Progenitor cell of endocrine pancreas (in vitro differentiated cells): ENCODE measurements at regions not wholly inside any gene's neighbourhood (a gene's known extent, or its start where the extent isn't known, plus 50 kb on each side); places are given as distances from the start of the nearest gene placed in this dataset.

Experiments
- DNase-seq: peaks from one replicate; pipeline ENCODE4 v3.0.0; 2021; ENCODE audit warnings: low spot score; ENCODE audit not compliant: unreplicated experiment
- H3K27ac Mint-ChIP-seq: 2 replicates; pipeline ENCODE4 v1.8.0; 2021; ENCODE audit warnings: mild to moderate bottlenecking, moderate library complexity, mixed read lengths
- H3K27me3 Mint-ChIP-seq: 2 replicates; pipeline ENCODE4 v1.8.0; 2021; ENCODE audit warnings: mixed read lengths
- H3K36me3 Mint-ChIP-seq: 2 replicates; pipeline ENCODE4 v1.8.0; 2022; ENCODE audit warnings: mixed read lengths; ENCODE audit not compliant: insufficient read depth
- H3K4me1 Mint-ChIP-seq: 2 replicates; pipeline ENCODE4 v1.8.0; 2021; ENCODE audit warnings: low read depth, mixed read lengths
- H3K4me3 Mint-ChIP-seq: 2 replicates; pipeline ENCODE4 v1.8.0; 2021; ENCODE audit warnings: low read depth, mild to moderate bottlenecking, moderate library complexity, mixed read lengths
- H3K9me3 Mint-ChIP-seq: 2 replicates; pipeline ENCODE4 v1.8.0; 2021; ENCODE audit warnings: low read depth, mixed read lengths
- TF ChIP-seq, protein P1 (sequence below): fragments of 200-600 bp; sonication (generic); IDR thresholded peaks from one replicate; pipeline ENCODE4 v1.5.0; 2021; ENCODE audit warnings: antibody characterized with exemption, mild to moderate bottlenecking; ENCODE audit not compliant: unreplicated experiment

DNA sequence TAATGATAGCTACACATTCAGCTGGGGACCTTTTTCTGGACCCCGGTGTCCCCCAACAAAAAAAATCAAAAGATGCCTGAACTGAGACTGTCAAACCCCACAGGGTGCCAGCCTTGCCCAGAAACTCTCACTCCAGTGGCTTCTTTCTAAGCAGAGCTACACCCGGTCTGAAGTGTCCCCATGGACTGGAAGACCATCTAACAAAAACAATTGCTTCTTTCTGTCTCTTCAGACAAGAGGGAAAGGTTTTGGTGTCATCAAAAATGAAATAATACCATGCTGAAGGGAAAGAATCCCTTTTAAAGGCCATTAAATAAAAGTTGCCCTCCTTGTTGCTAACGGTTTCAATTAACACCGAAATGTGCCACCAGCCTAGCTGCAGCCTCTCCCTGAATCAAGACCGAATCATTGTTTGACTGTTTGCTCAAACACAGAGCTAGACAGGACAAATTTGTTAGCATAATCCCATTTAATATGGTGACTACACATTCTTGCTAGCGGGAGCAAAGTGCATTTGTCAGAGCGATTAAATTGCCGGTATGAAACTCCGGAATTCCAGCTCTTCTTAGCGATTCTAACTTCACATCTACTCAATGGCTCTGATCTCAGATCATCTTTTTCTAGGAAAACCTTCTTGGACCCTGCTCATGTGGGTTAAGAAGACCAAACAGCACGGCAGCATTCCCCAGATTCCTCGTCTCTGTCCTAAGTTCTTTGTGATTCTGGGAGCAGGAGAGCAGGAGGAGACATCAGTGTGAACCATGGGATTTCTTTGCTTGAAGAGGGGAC is 397.5 kb upstream of the PRKCQ start:
- H3K4me1 Mint-ChIP-seq, result peaks cover 14% of the 10 kb centered on the region
- no peak overlapping the region for H3K4me3 Mint-ChIP-seq
- TF ChIP-seq, protein P1, sequence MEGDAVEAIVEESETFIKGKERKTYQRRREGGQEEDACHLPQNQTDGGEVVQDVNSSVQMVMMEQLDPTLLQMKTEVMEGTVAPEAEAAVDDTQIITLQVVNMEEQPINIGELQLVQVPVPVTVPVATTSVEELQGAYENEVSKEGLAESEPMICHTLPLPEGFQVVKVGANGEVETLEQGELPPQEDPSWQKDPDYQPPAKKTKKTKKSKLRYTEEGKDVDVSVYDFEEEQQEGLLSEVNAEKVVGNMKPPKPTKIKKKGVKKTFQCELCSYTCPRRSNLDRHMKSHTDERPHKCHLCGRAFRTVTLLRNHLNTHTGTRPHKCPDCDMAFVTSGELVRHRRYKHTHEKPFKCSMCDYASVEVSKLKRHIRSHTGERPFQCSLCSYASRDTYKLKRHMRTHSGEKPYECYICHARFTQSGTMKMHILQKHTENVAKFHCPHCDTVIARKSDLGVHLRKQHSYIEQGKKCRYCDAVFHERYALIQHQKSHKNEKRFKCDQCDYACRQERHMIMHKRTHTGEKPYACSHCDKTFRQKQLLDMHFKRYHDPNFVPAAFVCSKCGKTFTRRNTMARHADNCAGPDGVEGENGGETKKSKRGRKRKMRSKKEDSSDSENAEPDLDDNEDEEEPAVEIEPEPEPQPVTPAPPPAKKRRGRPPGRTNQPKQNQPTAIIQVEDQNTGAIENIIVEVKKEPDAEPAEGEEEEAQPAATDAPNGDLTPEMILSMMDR, result no peak
- no peaks in the 10 kb centered on the region for H3K36me3 Mint-ChIP-seq
- peaks cover 25% of the 10 kb centered on the region for H3K27me3 Mint-ChIP-seq
- no peak overlapping the region for H3K27ac Mint-ChIP-seq
- DNase-seq, result no peak
- no peaks in the 10 kb centered on the region for H3K9me3 Mint-ChIP-seq

DNA sequence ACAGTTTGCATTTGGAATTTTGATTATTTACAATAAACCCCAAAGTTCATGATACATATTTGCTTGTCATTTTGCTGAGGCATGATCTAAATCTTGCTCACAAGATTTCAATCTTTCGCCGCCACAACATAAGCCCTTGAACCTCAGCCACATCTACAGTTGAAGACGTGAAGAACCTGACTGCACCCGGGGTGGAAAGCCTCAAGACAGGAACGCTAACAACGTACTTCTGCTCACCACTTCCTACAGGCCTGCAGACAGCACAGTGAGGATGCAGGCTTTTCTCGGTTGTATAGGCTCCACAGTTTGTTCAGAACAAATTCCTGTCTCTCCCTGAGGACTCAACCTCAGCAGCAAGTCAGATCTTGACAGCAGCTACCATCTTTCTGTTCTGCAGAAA is 393.8 kb upstream of the PRKCQ start:
- H3K27me3 Mint-ChIP-seq, result peaks cover 34% of the 10 kb centered on the region

DNA sequence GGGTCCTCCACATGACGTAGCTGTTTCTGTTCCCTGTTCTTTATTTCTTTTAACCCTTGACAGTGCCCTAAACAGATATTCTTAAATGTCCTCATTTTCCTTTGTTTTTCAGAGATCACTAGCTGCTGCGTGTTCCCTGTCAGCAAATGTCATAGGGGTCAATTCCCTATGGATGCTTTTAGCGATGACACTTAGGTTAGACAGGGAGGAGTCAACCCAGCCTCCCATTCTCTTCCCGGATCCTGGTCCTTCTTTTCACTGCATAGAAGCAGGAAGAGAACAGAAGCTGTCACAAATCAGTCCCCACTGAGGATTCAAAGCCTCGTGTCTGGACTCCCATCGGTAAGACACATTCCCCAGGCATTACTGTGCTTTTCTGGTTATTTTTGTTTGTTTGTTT is 392.1 kb upstream of the PRKCQ start:
- peaks cover 5% of the 10 kb centered on the region for H3K4me1 Mint-ChIP-seq
- H3K27me3 Mint-ChIP-seq, result peaks cover 21% of the 10 kb centered on the region

More for the DNA sequence above, 393.8 kb upstream of the PRKCQ start:
- Mint-ChIP-seq H3K4me3 (no peak overlapping the region), H3K4me1 (peaks cover 14% of the 10 kb centered on the region), H3K36me3 (no peaks in the 10 kb centered on the region), H3K9me3 (no peaks in the 10 kb centered on the region), H3K27ac (no peak overlapping the region)
- TF ChIP-seq, protein P1, result no peak
- DNase-seq, result no peak

DNA sequence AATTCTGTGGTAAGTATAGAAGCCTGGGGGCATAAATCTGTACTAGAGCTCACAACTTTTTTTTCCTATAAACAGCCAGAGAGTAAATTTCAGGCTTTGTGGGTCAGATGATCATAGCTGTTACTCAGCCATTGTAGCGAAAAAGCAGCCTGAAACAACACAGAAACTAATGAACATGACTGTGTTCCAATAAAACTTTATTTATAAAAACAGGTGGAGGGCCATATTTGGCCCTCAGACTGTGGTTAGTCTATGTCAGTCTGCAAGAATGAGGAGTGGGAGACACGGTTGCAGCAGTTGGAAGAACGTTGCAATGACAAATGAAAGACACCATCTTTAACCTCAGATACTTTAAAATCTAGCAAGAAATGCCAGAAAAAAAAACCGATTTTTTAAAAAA is 389.6 kb upstream of the PRKCQ start:
- H3K4me1 Mint-ChIP-seq, result no peaks in the 10 kb centered on the region
- TF ChIP-seq, protein P1, result no peak
- no peaks in the 10 kb centered on the region for H3K36me3 Mint-ChIP-seq
- no peak for DNase-seq
- peaks cover 17% of the 10 kb centered on the region for H3K27me3 Mint-ChIP-seq
- peaks cover 3% of the 10 kb centered on the region for H3K9me3 Mint-ChIP-seq
- H3K27ac Mint-ChIP-seq, result no peak overlapping the region
- no peak overlapping the region for H3K4me3 Mint-ChIP-seq

More for the DNA sequence above, 392.1 kb upstream of the PRKCQ start:
- TF ChIP-seq, protein P1, result no peak
- Mint-ChIP-seq H3K4me3 (no peak overlapping the region), H3K36me3 (no peaks in the 10 kb centered on the region), H3K27ac (no peak overlapping the region), H3K9me3 (no peaks in the 10 kb centered on the region)
- no peak for DNase-seq

DNA sequence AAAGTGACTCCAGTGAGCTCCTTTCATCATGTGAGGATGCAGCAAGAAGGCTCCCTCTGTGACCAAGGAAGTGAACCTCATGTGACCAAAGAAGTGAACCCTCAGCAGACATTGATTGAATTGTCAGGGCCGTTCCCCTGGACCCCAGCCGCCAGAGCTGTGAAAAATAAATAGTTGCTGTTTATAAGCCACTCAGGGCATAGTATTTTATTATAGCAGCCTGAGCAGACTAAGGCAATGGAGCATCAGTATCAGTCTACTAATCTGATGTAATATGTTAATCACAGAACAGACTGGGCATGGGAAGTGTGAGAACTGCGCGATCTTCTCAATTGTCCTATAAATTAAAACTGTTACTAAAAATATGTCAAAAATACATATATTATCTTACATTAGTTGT is 384.5 kb upstream of the PRKCQ start:
- H3K27ac Mint-ChIP-seq, result no peak overlapping the region
- H3K27me3 Mint-ChIP-seq, result peaks cover 9% of the 10 kb centered on the region
- H3K36me3 Mint-ChIP-seq, result no peaks in the 10 kb centered on the region
- TF ChIP-seq, protein P1, result no peak
- peaks cover 3% of the 10 kb centered on the region for H3K9me3 Mint-ChIP-seq
- H3K4me1 Mint-ChIP-seq, result no peaks in the 10 kb centered on the region
- no peak for DNase-seq
- no peak overlapping the region for H3K4me3 Mint-ChIP-seq
